Ishikawa (cell line): ENCODE measurements at regions not wholly inside any gene's neighbourhood (a gene's known extent, or its start where the extent isn't known, plus 50 kb on each side); places are given as distances from the start of the nearest gene placed in this dataset.

Source experiments
- CEBPB ChIP-seq: IDR thresholded peaks from 2 replicates; pipeline ENCODE4 v1.6.1; 2012
- CREB1 ChIP-seq: IDR thresholded peaks from 2 replicates; pipeline ENCODE4 v1.6.1; 2012; ENCODE audit warnings: low read depth
- EGR1 ChIP-seq: IDR thresholded peaks from 2 replicates; pipeline ENCODE4 v1.6.1; 2012
- EP300 ChIP-seq: IDR thresholded peaks from 2 replicates; pipeline ENCODE4 v1.6.1; 2012; ENCODE audit warnings: borderline replicate concordance
- FOXM1 ChIP-seq: IDR thresholded peaks from 2 replicates; pipeline ENCODE4 v1.6.1; 2012; ENCODE audit warnings: low read depth, borderline replicate concordance
- NFIC ChIP-seq: IDR thresholded peaks from 2 replicates; pipeline ENCODE4 v1.6.1; 2012
- RAD21 ChIP-seq: IDR thresholded peaks from 2 replicates; pipeline ENCODE4 v1.6.1; 2012; ENCODE audit warnings: low read depth
- TAF1 ChIP-seq: IDR thresholded peaks from 2 replicates; pipeline ENCODE4 v1.6.1; 2012; ENCODE audit warnings: low read depth, mild to moderate bottlenecking
- TEAD4 ChIP-seq: IDR thresholded peaks from 2 replicates; pipeline ENCODE4 v1.6.1; 2012
- YY1 ChIP-seq: IDR thresholded peaks from 2 replicates; pipeline ENCODE4 v1.6.1; 2012; ENCODE audit warnings: low read depth
- TF ChIP-seq, protein P1 (sequence below): IDR thresholded peaks from 2 replicates; pipeline ENCODE4 v1.6.1; 2012; ENCODE audit warnings: low read depth, mild to moderate bottlenecking
- TF ChIP-seq, protein P2 (sequence below): IDR thresholded peaks from 2 replicates; pipeline ENCODE4 v1.6.1; 2012
- TF ChIP-seq, protein P3 (sequence below): IDR thresholded peaks from 2 replicates; pipeline ENCODE4 v1.6.1; 2012

DNA sequence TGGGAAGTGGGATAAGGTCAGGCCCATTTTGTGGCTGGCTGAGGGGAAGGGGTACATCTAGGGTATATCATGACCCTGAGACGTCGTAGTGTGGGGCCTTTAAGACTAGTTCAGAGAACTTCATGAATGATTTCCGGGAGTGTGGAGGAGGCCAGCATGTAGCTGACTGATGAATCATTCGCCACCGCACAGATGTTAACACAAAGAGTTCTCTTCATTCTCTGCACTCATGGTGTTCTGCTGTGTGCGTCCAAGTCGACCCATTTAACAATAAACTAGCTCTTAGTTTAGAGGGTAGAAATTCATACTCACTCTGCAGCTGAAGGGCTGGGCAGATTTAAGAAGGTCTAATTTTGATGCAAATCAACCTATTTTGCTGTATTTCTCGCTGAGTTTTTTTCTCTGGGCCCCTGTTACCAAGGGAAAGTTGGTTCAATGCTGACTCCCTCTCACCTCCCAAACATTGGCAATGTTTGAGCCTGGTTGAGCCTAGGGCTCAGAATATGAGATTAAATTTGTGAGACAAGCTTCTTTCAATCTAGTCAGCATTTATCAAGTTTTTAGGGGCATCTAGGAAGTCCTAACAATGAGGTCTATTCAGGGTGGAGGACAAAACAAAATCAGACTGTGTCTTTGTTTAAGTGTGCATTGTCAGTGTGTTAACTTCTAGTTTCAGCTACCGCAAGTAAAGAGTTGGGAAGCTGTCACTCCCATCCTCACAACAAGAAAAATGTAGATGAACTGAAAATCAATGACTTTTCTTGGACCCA, 106.8 kb upstream of the CBLN4 start:
- no peak for TF ChIP-seq TAF1
- TF ChIP-seq YY1, result no peak
- no peak for TF ChIP-seq CEBPB
- TF ChIP-seq RAD21, result no peak
- TF ChIP-seq FOXM1, result no peak
- no peak for TF ChIP-seq EGR1
- TF ChIP-seq, protein P1, sequence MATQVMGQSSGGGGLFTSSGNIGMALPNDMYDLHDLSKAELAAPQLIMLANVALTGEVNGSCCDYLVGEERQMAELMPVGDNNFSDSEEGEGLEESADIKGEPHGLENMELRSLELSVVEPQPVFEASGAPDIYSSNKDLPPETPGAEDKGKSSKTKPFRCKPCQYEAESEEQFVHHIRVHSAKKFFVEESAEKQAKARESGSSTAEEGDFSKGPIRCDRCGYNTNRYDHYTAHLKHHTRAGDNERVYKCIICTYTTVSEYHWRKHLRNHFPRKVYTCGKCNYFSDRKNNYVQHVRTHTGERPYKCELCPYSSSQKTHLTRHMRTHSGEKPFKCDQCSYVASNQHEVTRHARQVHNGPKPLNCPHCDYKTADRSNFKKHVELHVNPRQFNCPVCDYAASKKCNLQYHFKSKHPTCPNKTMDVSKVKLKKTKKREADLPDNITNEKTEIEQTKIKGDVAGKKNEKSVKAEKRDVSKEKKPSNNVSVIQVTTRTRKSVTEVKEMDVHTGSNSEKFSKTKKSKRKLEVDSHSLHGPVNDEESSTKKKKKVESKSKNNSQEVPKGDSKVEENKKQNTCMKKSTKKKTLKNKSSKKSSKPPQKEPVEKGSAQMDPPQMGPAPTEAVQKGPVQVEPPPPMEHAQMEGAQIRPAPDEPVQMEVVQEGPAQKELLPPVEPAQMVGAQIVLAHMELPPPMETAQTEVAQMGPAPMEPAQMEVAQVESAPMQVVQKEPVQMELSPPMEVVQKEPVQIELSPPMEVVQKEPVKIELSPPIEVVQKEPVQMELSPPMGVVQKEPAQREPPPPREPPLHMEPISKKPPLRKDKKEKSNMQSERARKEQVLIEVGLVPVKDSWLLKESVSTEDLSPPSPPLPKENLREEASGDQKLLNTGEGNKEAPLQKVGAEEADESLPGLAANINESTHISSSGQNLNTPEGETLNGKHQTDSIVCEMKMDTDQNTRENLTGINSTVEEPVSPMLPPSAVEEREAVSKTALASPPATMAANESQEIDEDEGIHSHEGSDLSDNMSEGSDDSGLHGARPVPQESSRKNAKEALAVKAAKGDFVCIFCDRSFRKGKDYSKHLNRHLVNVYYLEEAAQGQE, result no peak
- TF ChIP-seq, protein P2, sequence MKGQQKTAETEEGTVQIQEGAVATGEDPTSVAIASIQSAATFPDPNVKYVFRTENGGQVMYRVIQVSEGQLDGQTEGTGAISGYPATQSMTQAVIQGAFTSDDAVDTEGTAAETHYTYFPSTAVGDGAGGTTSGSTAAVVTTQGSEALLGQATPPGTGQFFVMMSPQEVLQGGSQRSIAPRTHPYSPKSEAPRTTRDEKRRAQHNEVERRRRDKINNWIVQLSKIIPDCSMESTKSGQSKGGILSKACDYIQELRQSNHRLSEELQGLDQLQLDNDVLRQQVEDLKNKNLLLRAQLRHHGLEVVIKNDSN, result no peak
- TF ChIP-seq CREB1, result no peak
- TF ChIP-seq NFIC, result no peak
- TF ChIP-seq TEAD4, result no peak
- TF ChIP-seq, protein P3, sequence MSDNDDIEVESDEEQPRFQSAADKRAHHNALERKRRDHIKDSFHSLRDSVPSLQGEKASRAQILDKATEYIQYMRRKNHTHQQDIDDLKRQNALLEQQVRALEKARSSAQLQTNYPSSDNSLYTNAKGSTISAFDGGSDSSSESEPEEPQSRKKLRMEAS, result no peak
- no peak for TF ChIP-seq EP300
